OCI-LY3 (cell line): ENCODE measurements at regions not wholly inside any gene's neighbourhood (a gene's known extent, or its start where the extent isn't known, plus 50 kb on each side); places are given as distances from the start of the nearest gene placed in this dataset.
"Not testable (repeated sequence)": the region's sequence is repeated elsewhere in the genome, so short reads cannot be mapped to it uniquely, and the experiment has no call there.

ENCODE experiments used
- H2AFZ ChIP-seq: fragments of 200-600, 300-600 bp; shearing (Covaris generic); 2 replicates; pipeline ENCODE4 v1.6.0; 2014; ENCODE audit warnings: antibody characterized with exemption, low read depth, low read length
- H3K27ac ChIP-seq: fragments of 200-600, 300-600 bp; sonication (generic); 2 replicates; pipeline ENCODE4 v1.5.1; 2014; ENCODE audit warnings: mild to moderate bottlenecking, low read length, moderate library complexity, mixed read lengths
- H3K27me3 ChIP-seq: fragments of 200-600, 300-600 bp; sonication (generic); 2 replicates; pipeline ENCODE4 v1.6.1; 2014; ENCODE audit warnings: low read depth, low read length, mixed read lengths
- H3K36me3 ChIP-seq: fragments of 200-600, 300-600 bp; sonication (generic); replicated peaks from 2 replicates; pipeline ENCODE3; 2014; ENCODE audit warnings: low read depth, low read length, mixed read lengths
- H3K4me1 ChIP-seq: fragments of 300-600, 200-600 bp; sonication (generic); 2 replicates; pipeline ENCODE4 v1.6.1; 2014; ENCODE audit warnings: low read length, mixed read lengths
- H3K4me2 ChIP-seq: fragments of 200-600, 300-600 bp; sonication (generic); 2 replicates; pipeline ENCODE4 v1.6.1; 2014; ENCODE audit warnings: low read length, mixed read lengths
- H3K4me3 ChIP-seq: fragments of 300-600, 200-600 bp; sonication (generic); 2 replicates; pipeline ENCODE4 v1.5.1; 2014; ENCODE audit warnings: antibody characterized with exemption, mild to moderate bottlenecking, low read length, moderate library complexity
- H3K79me2 ChIP-seq: fragments of 300-600, 200-600 bp; shearing (Covaris generic); 2 replicates; pipeline ENCODE4 v1.6.1; 2014; ENCODE audit warnings: mild to moderate bottlenecking, low read length, mixed read lengths
- H3K9ac ChIP-seq: fragments of 300-600, 200-600 bp; shearing (Covaris generic); 2 replicates; pipeline ENCODE4 v1.6.0; 2014; ENCODE audit warnings: mild to moderate bottlenecking, low read length, moderate library complexity
- H3K9me3 ChIP-seq: fragments of 200-600, 300-600 bp; shearing (Covaris generic); 2 replicates; pipeline ENCODE4 v1.6.1; 2014; ENCODE audit warnings: low read length, mixed read lengths; ENCODE audit not compliant: insufficient read depth
- H4K20me1 ChIP-seq: fragments of 200-600, 300-600 bp; sonication (generic); 2 replicates; pipeline ENCODE4 v1.6.1; 2016; ENCODE audit warnings: low read length, mixed read lengths; ENCODE audit not compliant: insufficient read depth
- CTCF ChIP-seq: fragments of 200-600, 300-600 bp; sonication (generic); IDR thresholded peaks from 2 replicates; pipeline ENCODE4 v1.5.1; 2014; ENCODE audit warnings: antibody characterized with exemption, low read length, low read depth
- EZH2phosphoT487 ChIP-seq: fragments of 200-600 bp; shearing (Covaris generic); IDR thresholded peaks from 2 replicates; pipeline ENCODE4 v1.6.1; 2018; ENCODE audit warnings: antibody characterized with exemption, mixed run types, low read depth

GRCh38 chr14:37746140-37746832 is 150.9 kb downstream of the TTC6 start:
- no peak for TF ChIP-seq EZH2phosphoT487
- TF ChIP-seq CTCF = no peak
- Histone ChIP-seq H3K27me3 (no peaks in the 10 kb centered on the region), H3K4me1 (no peaks in the 10 kb centered on the region), H3K4me2 (no peak overlapping the region), H4K20me1 (no peaks in the 10 kb centered on the region), H3K9me3 (no peaks in the 10 kb centered on the region), H3K79me2 (no peaks in the 10 kb centered on the region), H3K9ac (no peak overlapping the region), H3K36me3 (no peaks in the 10 kb centered on the region), H3K4me3 (no peak overlapping the region), H2AFZ (no peak overlapping the region), H3K27ac (no peak overlapping the region)

- Histone ChIP-seq H3K27ac (no peak overlapping the region), H3K9ac (no peak overlapping the region), H3K4me3 (no peak overlapping the region), H3K9me3 (no peaks in the 10 kb centered on the region), H4K20me1 (no peaks in the 10 kb centered on the region), H3K79me2 (no peaks in the 10 kb centered on the region), H3K4me1 (no peaks in the 10 kb centered on the region), H3K4me2 (no peak overlapping the region), H2AFZ (no peak overlapping the region), H3K27me3 (no peaks in the 10 kb centered on the region), H3K36me3 (no peaks in the 10 kb centered on the region)
- no peak for TF ChIP-seq EZH2phosphoT487
- TF ChIP-seq CTCF = no peak
These were observed 158.0 kb downstream of the TTC6 start for GRCh38 chr14:37753459-37753858.

DNA sequence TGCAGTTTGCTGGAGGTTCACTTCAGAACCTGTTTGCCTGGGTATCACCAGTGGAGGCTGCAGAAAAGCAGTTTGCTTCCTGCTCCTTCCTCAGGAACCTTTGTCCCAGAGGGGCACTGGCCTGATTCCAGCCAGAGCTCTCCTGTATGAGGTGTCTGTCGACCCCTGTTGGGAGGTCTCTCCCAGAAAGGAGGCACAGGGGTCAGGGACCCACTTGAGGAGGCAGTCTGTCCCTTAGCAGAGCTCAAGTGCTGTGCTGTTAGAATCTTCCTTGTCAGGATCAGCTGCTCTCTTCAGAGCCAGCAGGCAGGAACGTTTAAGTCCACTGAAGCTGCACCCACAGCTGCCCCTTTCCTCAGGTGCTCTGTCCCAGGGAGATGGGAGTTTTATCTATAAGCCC is 164.8 kb downstream of the TTC6 start:
- not testable (repeated sequence) for H3K27me3 ChIP-seq, H3K36me3 ChIP-seq, H4K20me1 ChIP-seq, H3K27ac ChIP-seq, H3K9ac ChIP-seq, H3K4me3 ChIP-seq, H3K9me3 ChIP-seq, H2AFZ ChIP-seq, H3K79me2 ChIP-seq, H3K4me1 ChIP-seq, H3K4me2 ChIP-seq

- Histone ChIP-seq H3K27ac (no peak overlapping the region), H3K4me1 (no peaks in the 10 kb centered on the region), H3K79me2 (no peaks in the 10 kb centered on the region), H2AFZ (no peak overlapping the region), H3K36me3 (no peaks in the 10 kb centered on the region), H3K4me3 (no peak overlapping the region), H3K27me3 (no peaks in the 10 kb centered on the region), H3K4me2 (no peak overlapping the region), H4K20me1 (no peaks in the 10 kb centered on the region), H3K9me3 (no peaks in the 10 kb centered on the region), H3K9ac (no peak overlapping the region)
- TF ChIP-seq CTCF (no peak), EZH2phosphoT487 (no peak)
These were observed 167.8 kb downstream of the TTC6 start for GRCh38 chr14:37763266-37763665.

DNA sequence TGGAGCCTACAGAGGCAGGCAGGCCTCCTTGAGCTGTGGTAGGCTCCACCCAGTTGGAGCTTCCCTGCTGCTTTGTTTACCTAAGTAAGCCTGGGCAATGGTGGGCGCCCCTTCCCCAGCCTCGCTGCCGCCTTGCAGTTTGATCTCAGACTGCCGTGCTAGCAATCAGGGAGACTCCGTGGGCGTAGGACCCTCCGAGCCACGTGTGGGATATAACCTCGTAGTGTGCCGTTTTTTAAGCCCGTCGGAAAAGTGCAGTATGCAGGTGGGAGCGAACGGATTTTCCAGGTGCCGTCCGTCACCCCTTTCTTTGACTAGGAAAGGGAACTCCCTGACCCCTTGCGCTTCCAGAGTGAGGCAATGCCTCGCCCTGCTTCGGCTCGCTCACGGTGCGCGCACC is 176.9 kb downstream of the TTC6 start:
- H3K27ac ChIP-seq, H3K9me3 ChIP-seq, H3K4me2 ChIP-seq, H3K36me3 ChIP-seq, H3K9ac ChIP-seq, H2AFZ ChIP-seq, H3K4me3 ChIP-seq, H3K79me2 ChIP-seq, H3K27me3 ChIP-seq, H4K20me1 ChIP-seq, H3K4me1 ChIP-seq: not testable (repeated sequence)
